Progenitor cell of endocrine pancreas (in vitro differentiated cells): ENCODE measurements at regions not wholly inside any gene's neighbourhood (a gene's known extent, or its start where the extent isn't known, plus 50 kb on each side); places are given as distances from the start of the nearest gene placed in this dataset.

Source experiments
- DNase-seq: peaks from one replicate; pipeline ENCODE4 v3.0.0; 2021; ENCODE audit warnings: low spot score; ENCODE audit not compliant: unreplicated experiment
- H3K27ac Mint-ChIP-seq: 2 replicates; pipeline ENCODE4 v1.8.0; 2021; ENCODE audit warnings: mild to moderate bottlenecking, moderate library complexity, mixed read lengths
- H3K27me3 Mint-ChIP-seq: 2 replicates; pipeline ENCODE4 v1.8.0; 2021; ENCODE audit warnings: mixed read lengths
- H3K36me3 Mint-ChIP-seq: 2 replicates; pipeline ENCODE4 v1.8.0; 2022; ENCODE audit warnings: mixed read lengths; ENCODE audit not compliant: insufficient read depth
- H3K4me1 Mint-ChIP-seq: 2 replicates; pipeline ENCODE4 v1.8.0; 2021; ENCODE audit warnings: low read depth, mixed read lengths
- H3K4me3 Mint-ChIP-seq: 2 replicates; pipeline ENCODE4 v1.8.0; 2021; ENCODE audit warnings: low read depth, mild to moderate bottlenecking, moderate library complexity, mixed read lengths
- H3K9me3 Mint-ChIP-seq: 2 replicates; pipeline ENCODE4 v1.8.0; 2021; ENCODE audit warnings: low read depth, mixed read lengths
- TF ChIP-seq, protein P1 (sequence below): fragments of 200-600 bp; sonication (generic); IDR thresholded peaks from one replicate; pipeline ENCODE4 v1.5.0; 2021; ENCODE audit warnings: antibody characterized with exemption, mild to moderate bottlenecking; ENCODE audit not compliant: unreplicated experiment

- TF ChIP-seq, protein P1, sequence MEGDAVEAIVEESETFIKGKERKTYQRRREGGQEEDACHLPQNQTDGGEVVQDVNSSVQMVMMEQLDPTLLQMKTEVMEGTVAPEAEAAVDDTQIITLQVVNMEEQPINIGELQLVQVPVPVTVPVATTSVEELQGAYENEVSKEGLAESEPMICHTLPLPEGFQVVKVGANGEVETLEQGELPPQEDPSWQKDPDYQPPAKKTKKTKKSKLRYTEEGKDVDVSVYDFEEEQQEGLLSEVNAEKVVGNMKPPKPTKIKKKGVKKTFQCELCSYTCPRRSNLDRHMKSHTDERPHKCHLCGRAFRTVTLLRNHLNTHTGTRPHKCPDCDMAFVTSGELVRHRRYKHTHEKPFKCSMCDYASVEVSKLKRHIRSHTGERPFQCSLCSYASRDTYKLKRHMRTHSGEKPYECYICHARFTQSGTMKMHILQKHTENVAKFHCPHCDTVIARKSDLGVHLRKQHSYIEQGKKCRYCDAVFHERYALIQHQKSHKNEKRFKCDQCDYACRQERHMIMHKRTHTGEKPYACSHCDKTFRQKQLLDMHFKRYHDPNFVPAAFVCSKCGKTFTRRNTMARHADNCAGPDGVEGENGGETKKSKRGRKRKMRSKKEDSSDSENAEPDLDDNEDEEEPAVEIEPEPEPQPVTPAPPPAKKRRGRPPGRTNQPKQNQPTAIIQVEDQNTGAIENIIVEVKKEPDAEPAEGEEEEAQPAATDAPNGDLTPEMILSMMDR = no peak
- Mint-ChIP-seq H3K4me1 (peaks cover 8% of the 10 kb centered on the region), H3K27me3 (peaks cover 9% of the 10 kb centered on the region), H3K36me3 (no peaks in the 10 kb centered on the region), H3K4me3 (no peak overlapping the region), H3K9me3 (no peaks in the 10 kb centered on the region), H3K27ac (no peak overlapping the region)
- DNase-seq = no peak
Observed at GRCh38 chr6:137545073-137545472, 50.9 kb upstream of the OLIG3 start.

DNA sequence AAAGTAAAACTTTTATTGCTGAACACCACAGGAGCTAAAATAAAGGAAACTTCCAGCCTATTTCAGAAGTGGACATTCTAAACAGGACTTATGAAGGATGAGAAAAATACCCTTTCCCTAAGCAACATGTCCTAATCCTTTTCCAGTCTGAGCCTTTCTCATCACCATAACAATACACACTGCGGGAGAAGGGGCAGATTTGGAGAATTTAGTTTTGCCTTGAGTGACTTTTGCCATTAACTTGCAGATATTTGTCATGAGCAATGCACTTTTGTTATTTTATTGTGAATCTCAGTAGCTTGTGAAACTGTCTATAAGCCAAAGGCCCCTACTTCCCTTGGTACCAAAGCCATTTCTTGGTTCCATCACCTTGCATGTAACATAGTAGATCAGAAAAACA lies 53.0 kb upstream of the OLIG3 start:
- Mint-ChIP-seq H3K27ac (no peak overlapping the region), H3K9me3 (no peaks in the 10 kb centered on the region), H3K36me3 (no peaks in the 10 kb centered on the region), H3K4me1 (peaks cover 4% of the 10 kb centered on the region), H3K27me3 (no peaks in the 10 kb centered on the region), H3K4me3 (no peak overlapping the region)
- DNase-seq = no peak
- TF ChIP-seq, protein P1 = no peak

DNA sequence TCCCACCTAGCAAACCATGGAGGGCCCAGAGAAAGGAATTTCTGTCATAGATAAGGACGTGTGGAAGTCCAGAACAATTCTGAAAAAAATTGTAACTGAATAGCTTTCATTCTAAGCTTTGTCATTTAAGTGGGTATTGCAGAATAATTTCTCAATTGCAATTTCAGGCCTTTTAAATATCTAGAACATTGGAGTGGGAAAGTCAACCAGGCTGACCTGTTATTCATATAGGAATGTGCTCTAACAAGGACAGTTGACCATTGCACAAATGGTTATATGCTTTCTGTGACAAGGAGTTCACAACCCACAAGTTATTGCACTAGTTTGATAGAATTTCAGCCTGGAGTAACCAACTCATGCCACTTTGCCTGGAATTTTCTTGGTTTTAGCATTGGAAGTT lies 53.4 kb upstream of the OLIG3 start:
- no peak overlapping the region for H3K4me3 Mint-ChIP-seq
- TF ChIP-seq, protein P1 = no peak
- no peak for DNase-seq
- no peak overlapping the region for H3K27ac Mint-ChIP-seq
- H3K36me3 Mint-ChIP-seq = no peaks in the 10 kb centered on the region
- peaks cover 4% of the 10 kb centered on the region for H3K4me1 Mint-ChIP-seq
- H3K9me3 Mint-ChIP-seq = no peaks in the 10 kb centered on the region
- H3K27me3 Mint-ChIP-seq = no peaks in the 10 kb centered on the region

- Mint-ChIP-seq H3K9me3 (no peaks in the 10 kb centered on the region), H3K27me3 (no peaks in the 10 kb centered on the region), H3K4me3 (no peak overlapping the region), H3K4me1 (peaks cover 4% of the 10 kb centered on the region), H3K36me3 (no peaks in the 10 kb centered on the region), H3K27ac (no peak overlapping the region)
- DNase-seq = no peak
- TF ChIP-seq, protein P1 = no peak
Observed at GRCh38 chr6:137549106-137549505, 54.9 kb upstream of the OLIG3 start.

DNA sequence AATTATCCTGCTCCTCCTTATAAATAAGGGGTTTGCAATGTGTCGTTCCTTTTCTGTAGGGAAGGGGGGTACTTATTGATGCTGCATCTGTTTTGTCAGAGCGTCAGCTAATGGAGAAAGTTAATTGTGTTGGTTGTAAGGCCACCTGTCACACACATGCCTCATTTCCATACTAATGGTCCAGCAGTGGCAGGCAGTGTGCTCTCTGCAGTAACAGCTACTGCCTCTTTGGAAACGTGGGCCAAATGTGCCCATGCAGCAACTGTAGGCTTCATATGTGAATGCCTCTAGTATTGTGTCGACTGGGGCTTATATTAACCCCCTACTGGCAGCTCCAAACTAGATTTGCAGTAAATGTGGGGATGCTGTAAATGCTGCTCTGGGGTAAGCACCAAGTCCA lies 56.3 kb upstream of the OLIG3 start:
- no peak overlapping the region for H3K4me3 Mint-ChIP-seq
- H3K4me1 Mint-ChIP-seq = peaks cover 4% of the 10 kb centered on the region
- TF ChIP-seq, protein P1 = no peak
- H3K27me3 Mint-ChIP-seq = no peaks in the 10 kb centered on the region
- no peaks in the 10 kb centered on the region for H3K9me3 Mint-ChIP-seq
- no peak overlapping the region for H3K27ac Mint-ChIP-seq
- H3K36me3 Mint-ChIP-seq = no peaks in the 10 kb centered on the region
- DNase-seq = no peak
